Panc1 (cell line): ENCODE measurements at regions not wholly inside any gene's neighbourhood (a gene's known extent, or its start where the extent isn't known, plus 50 kb on each side); places are given as distances from the start of the nearest gene placed in this dataset.

Source experiments
- ATAC-seq: fragments of 200-7000 bp; cut with Tn5 transposase; 2 replicates; pipeline ENCODE4 v1.9.1; 2020; ENCODE audit warnings: mild to moderate bottlenecking, moderate library complexity
- BruUV-seq: library from RNA; stranded (reverse); fragments of 400-500 nt; replicated peaks from 2 replicates; lab custom pipeline; 2021; lab: Mats Ljungman, UMichigan
- CTCF ChIA-PET: fragments of 300-600 bp; sonication (Branson Sonifier 250); formaldehyde crosslinking; loops from one replicate; lab custom pipeline; 2022; ENCODE audit warnings: antibody characterized with exemption; lab: Charles Lee
- POLR2A ChIA-PET: fragments of 300-600 bp; sonication (Branson Sonifier 250); formaldehyde crosslinking; loops from one replicate; lab custom pipeline; 2022; ENCODE audit warnings: antibody characterized with exemption; lab: Charles Lee
- DNase-seq: peaks from one replicate; pipeline ENCODE4 v3.0.0-alpha.2; 2010; ENCODE audit warnings: low read depth, low spot score
- H3K27ac ChIP-seq: 2 replicates; pipeline ENCODE4 v1.5.1; 2011; ENCODE audit warnings: mild to moderate bottlenecking, low read length, inconsistent platforms
- H3K27me3 ChIP-seq: fragments of 200-500 bp; sonication (Bioruptor generic); 2 replicates; pipeline ENCODE4 v1.6.0; 2014; ENCODE audit warnings: low read length, inconsistent platforms; ENCODE audit not compliant: control insufficient read depth, insufficient read depth
- H3K36me3 ChIP-seq: fragments of 200-500 bp; sonication (Bioruptor generic); 2 replicates; pipeline ENCODE4 v1.5.1; 2014; ENCODE audit warnings: inconsistent platforms, mild to moderate bottlenecking, low read length, moderate library complexity; ENCODE audit not compliant: control insufficient read depth, insufficient read depth
- H3K4me1 ChIP-seq: 2 replicates; pipeline ENCODE4 v1.5.1; 2011; ENCODE audit warnings: inconsistent platforms, mild to moderate bottlenecking, low read length, moderate library complexity; ENCODE audit not compliant: control insufficient read depth, insufficient read depth
- H3K4me3 ChIP-seq, 2 experiments: 2 replicates each; pipeline ENCODE4 v1.5.1; 2011 to 2012; ENCODE audit warnings: low read depth in 2 of 2, low read length in 2 of 2, mild to moderate bottlenecking in 2 of 2, inconsistent platforms in 1 of 2, moderate library complexity in 1 of 2
- H3K9me3 ChIP-seq: fragments of 200-500 bp; sonication (Bioruptor generic); 2 replicates; pipeline ENCODE4 v1.5.1; 2014; ENCODE audit warnings: low read depth, mild to moderate bottlenecking, inconsistent platforms, low read length, moderate library complexity; ENCODE audit not compliant: control insufficient read depth, insufficient read depth
- POLR2AphosphoS5 ChIP-seq: IDR thresholded peaks from 2 replicates; pipeline ENCODE4 v1.6.1; 2012; ENCODE audit warnings: mild to moderate bottlenecking, low read depth, low read length, moderate library complexity
- REST ChIP-seq, 2 experiments: IDR thresholded peaks; 2 replicates each; pipeline ENCODE4 v1.6.1; 2011 to 2012; ENCODE audit warnings: low read depth in 2 of 2, control low read depth in 1 of 2, low read length in 1 of 2, mild to moderate bottlenecking in 1 of 2, moderate library complexity in 1 of 2; ENCODE audit not compliant: insufficient read depth in 1 of 2
- SIN3A ChIP-seq: IDR thresholded peaks from 2 replicates; pipeline ENCODE4 v1.6.1; 2012; ENCODE audit warnings: low read depth, mild to moderate bottlenecking, low read length, moderate library complexity, borderline replicate concordance; ENCODE audit not compliant: insufficient read depth
- TCF7L2 ChIP-seq: IDR thresholded peaks from 2 replicates; pipeline ENCODE4 v1.6.1; 2011; ENCODE audit warnings: mild to moderate bottlenecking, low read depth, low read length, inconsistent platforms
- in situ Hi-C: cut with HindIII; loops from 2 replicates; pipeline ENCODE4 v1.10.0; 2016; ENCODE audit warnings: low sequenced_read_pairs, low pct_unique_long_range_greater_than_20kb
- intact Hi-C: fragments of 100-400 bp; cut with micrococcal nuclease; formaldehyde crosslinking; loops from one replicate; pipeline ENCODE4 v1.10.0; 2022; ENCODE audit not compliant: unreplicated experiment
- TF ChIP-seq, protein P1 (sequence below): fragments of 450-650 bp; IDR thresholded peaks from 2 replicates; pipeline ENCODE4 v1.5.1; 2017; ENCODE audit warnings: mild to moderate bottlenecking

DNA sequence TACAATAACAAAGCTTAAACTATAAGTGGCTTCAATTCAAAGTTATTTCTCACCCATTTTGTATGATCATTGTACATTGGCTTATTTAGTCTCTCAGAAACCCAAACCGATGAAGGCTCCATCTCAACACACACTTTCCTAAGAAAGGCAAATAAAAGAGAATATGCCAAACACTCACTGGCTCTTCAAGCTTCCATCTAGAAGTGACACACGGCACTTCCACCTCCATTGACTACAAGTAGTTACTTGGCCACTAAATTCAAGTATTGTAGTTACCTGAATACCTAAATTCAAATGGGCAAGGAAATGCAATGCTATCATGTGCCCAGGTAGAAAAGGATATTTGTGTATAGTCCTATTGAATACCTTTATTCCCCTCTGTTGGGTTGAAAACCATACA lies 170.6 kb downstream of the OGFRL1 start:
- no TSS peak for BruUV-seq
- H3K36me3 ChIP-seq = no peaks in the 10 kb centered on the region
- CTCF ChIA-PET = no interaction called here
- POLR2A ChIA-PET = no interaction called here
- no peak overlapping the region for H3K4me3 ChIP-seq
- intact Hi-C loops (no loop called here), in situ Hi-C loops (no loop called here)
- H3K9me3 ChIP-seq = 0 out of 2 replicates have a peak, but pooled peaks cover 10% of the 10 kb centered on the region
- H3K27me3 ChIP-seq = no peaks in the 10 kb centered on the region
- DNase-seq = no peak
- ATAC-seq = no peak
- H3K4me1 ChIP-seq = no peaks in the 10 kb centered on the region
- no peak overlapping the region for H3K27ac ChIP-seq
- TF ChIP-seq, protein P1, sequence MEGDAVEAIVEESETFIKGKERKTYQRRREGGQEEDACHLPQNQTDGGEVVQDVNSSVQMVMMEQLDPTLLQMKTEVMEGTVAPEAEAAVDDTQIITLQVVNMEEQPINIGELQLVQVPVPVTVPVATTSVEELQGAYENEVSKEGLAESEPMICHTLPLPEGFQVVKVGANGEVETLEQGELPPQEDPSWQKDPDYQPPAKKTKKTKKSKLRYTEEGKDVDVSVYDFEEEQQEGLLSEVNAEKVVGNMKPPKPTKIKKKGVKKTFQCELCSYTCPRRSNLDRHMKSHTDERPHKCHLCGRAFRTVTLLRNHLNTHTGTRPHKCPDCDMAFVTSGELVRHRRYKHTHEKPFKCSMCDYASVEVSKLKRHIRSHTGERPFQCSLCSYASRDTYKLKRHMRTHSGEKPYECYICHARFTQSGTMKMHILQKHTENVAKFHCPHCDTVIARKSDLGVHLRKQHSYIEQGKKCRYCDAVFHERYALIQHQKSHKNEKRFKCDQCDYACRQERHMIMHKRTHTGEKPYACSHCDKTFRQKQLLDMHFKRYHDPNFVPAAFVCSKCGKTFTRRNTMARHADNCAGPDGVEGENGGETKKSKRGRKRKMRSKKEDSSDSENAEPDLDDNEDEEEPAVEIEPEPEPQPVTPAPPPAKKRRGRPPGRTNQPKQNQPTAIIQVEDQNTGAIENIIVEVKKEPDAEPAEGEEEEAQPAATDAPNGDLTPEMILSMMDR = no peak
- TF ChIP-seq POLR2AphosphoS5 (no peak), REST (IDR thresholded peaks at IDR 0.05; ENCODE audit: insufficient read depth in 1 of 2, low read depth in 2 of 2, low read length in 1 of 2) (no peak), SIN3A (no peak), TCF7L2 (no peak)

DNA sequence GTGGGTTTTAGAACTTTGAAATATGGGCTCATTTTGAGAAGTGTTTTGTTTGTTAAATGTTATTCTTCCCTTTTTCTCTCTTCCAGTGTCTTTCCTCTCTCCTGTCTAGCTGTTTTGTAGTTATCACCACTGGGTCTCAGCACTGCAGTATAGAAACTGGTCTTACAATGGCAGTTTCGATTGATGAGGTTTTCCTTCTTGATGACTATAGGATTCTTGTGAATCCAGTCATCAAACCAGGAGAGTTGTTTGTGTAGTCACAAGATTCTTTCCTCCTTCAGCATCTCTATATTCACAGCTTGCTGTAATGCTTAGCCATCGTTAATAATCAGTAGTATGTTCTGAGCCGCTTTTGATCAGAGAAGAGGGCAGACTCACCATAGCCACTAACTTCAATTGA lies 172.3 kb downstream of the OGFRL1 start:
- no peaks in the 10 kb centered on the region for H3K4me1 ChIP-seq
- ATAC-seq (no peak), DNase-seq (no peak)
- no TSS peak for BruUV-seq
- intact Hi-C loops = no loop called here
- TF ChIP-seq, protein P1 = no peak
- TF ChIP-seq TCF7L2 (no peak), REST (IDR thresholded peaks at IDR 0.05; ENCODE audit: insufficient read depth in 1 of 2, low read depth in 2 of 2, low read length in 1 of 2) (no peak), SIN3A (no peak), POLR2AphosphoS5 (no peak)
- H3K36me3 ChIP-seq = no peaks in the 10 kb centered on the region
- in situ Hi-C loops = no loop called here
- 0 out of 2 replicates have a peak overlapping the region, but pooled peaks have one; percentile 8 for H3K27ac ChIP-seq
- H3K27me3 ChIP-seq = no peaks in the 10 kb centered on the region
- no peak overlapping the region for H3K4me3 ChIP-seq
- H3K9me3 ChIP-seq = peaks cover 21% of the 10 kb centered on the region; the same call in 1 of the 2 replicates
- POLR2A ChIA-PET = no interaction called here
- CTCF ChIA-PET = no interaction called here
